WI38 (cell line): ENCODE measurements at regions not wholly inside any gene's neighbourhood (a gene's known extent, or its start where the extent isn't known, plus 50 kb on each side); places are given as distances from the start of the nearest gene placed in this dataset.

Experiments
- H3K4me3 ChIP-seq: 2 replicates; pipeline ENCODE4 v1.5.1; 2011; ENCODE audit warnings: low read depth, mild to moderate bottlenecking, control low read depth, low read length
- TF ChIP-seq, protein P1 (sequence below): IDR thresholded peaks from 2 replicates; pipeline ENCODE4 v1.5.1; 2012; ENCODE audit warnings: low read depth, mild to moderate bottlenecking, control low read depth, low read length

DNA sequence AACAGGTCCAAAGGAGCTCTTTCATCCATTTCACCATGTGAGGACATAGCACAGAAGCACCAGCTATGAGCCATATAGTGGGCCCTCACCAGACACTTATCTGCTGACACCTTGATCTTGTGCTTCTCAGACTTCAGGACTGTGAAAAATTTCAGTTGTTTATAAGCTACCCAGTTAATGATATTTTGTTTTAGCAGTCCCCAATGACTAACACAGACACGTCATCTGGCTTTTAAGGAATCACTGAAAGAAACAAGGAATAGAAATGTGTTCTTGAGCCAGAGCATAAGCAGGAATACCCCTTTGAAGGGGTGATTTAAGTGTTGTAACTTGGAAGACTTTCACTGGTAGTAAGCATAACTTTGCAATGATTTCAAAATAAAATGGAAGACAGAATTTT lies 214.7 kb upstream of the PTCHD4 start:
- TF ChIP-seq, protein P1, sequence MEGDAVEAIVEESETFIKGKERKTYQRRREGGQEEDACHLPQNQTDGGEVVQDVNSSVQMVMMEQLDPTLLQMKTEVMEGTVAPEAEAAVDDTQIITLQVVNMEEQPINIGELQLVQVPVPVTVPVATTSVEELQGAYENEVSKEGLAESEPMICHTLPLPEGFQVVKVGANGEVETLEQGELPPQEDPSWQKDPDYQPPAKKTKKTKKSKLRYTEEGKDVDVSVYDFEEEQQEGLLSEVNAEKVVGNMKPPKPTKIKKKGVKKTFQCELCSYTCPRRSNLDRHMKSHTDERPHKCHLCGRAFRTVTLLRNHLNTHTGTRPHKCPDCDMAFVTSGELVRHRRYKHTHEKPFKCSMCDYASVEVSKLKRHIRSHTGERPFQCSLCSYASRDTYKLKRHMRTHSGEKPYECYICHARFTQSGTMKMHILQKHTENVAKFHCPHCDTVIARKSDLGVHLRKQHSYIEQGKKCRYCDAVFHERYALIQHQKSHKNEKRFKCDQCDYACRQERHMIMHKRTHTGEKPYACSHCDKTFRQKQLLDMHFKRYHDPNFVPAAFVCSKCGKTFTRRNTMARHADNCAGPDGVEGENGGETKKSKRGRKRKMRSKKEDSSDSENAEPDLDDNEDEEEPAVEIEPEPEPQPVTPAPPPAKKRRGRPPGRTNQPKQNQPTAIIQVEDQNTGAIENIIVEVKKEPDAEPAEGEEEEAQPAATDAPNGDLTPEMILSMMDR: no peak
- no peak overlapping the region for H3K4me3 ChIP-seq

DNA sequence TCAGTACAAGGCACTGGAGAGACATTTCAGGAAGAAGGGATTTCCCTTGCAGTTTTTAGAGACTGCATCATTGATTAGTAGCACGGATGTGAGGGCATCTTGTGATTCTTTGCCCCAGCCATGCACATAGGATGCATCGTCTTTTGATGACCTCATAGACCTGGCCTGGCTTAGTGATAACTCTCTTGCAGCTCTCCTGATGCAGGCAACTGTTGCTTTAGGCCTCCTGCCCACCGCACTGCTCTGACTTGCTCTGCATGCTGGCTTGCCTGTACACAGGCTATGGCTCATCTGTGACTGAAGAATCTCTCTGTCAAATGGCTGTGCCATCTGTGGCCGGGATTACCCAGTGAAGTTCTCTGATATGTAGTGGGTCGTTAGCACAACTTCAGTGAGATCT lies 207.7 kb upstream of the PTCHD4 start:
- TF ChIP-seq, protein P1: no peak
- H3K4me3 ChIP-seq: no peak overlapping the region

DNA sequence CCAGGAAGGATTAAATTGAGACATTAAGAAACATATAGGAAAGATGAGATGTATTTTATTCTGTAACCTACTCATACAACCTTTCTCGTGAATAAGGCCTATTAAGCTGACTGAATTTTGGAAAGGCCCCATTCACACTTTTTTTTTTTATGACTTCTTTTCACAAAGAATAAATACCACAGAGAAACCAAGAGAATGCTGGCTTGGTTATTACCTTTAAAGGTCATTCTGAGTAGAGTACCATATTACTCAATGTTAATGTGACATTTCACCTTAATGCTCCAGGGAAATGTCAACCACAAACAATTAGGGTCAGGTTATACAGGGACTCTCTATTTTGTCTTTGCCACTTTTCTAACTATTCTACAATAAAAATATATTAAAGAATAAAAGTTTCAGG lies 204.9 kb upstream of the PTCHD4 start:
- H3K4me3 ChIP-seq: no peak overlapping the region
- TF ChIP-seq, protein P1: no peak

DNA sequence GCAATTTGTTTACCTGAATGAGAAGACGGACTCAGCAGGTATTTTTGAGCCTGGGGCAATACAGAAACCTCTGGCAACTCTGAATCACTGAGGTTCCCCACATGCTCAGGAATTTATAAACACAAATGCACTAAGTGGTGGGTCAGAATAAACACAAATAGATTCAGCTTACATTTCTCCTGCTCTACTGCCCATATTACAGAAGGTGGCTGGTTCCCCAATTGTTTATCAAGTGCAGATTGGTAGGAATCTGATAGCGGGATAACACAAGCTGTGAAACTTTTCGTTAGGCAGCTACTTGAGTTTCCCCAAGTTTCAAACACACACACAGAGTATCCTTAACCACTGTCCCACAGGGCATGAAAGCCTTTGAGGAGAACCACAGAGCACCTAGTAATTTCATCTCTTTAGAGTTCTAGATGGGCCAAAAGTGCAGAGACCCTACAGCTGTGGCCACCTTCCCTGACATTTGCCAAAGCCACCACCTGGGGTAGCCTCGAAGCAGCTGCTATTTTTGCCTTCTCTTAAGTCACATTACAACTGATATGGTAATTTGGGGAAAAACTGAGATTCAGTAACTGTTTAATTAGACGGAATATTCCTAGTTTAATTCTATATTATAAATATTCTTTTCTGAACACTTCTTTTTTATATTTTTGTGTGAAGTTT lies 204.2 kb upstream of the PTCHD4 start:
- TF ChIP-seq, protein P1: no peak
- H3K4me3 ChIP-seq: no peak overlapping the region

DNA sequence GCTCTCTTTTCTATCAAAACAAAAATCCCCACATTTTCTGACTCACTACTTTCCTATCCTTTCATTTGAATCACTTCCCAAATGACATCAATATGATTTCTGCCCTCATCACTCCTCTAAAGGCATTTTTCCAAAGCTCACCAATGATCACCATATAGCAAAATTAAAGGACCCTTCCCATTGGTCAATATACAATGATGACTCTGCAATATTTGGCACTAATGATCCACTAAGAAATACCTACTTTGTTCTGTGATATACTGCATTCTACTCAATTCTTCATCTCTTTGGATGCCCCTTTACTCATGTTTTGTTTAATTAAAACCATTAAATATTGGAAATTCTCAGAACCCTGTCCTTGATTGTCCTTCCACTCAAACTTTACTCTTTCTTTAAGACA lies 200.3 kb upstream of the PTCHD4 start:
- TF ChIP-seq, protein P1: no peak
- no peak overlapping the region for H3K4me3 ChIP-seq

DNA sequence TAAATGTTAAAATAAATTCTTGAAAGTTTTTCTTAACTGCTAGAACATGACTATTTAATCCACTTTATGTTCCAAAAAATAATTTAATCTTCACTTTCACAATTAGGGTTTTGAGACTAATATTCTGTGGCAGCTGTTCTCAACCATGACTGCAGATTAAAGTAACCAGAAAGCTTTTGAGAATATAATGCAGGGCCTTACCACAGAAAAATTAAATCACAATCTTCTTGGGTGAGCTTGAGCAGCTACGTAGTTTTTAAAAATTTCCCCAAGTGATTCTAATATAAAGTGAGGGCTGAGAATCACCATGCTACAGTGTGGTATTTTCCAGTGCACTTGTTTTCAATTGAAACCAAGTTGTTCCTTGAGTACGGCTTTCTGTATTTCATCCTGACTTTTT lies 196.6 kb upstream of the PTCHD4 start:
- no peak overlapping the region for H3K4me3 ChIP-seq
- TF ChIP-seq, protein P1: no peak

DNA sequence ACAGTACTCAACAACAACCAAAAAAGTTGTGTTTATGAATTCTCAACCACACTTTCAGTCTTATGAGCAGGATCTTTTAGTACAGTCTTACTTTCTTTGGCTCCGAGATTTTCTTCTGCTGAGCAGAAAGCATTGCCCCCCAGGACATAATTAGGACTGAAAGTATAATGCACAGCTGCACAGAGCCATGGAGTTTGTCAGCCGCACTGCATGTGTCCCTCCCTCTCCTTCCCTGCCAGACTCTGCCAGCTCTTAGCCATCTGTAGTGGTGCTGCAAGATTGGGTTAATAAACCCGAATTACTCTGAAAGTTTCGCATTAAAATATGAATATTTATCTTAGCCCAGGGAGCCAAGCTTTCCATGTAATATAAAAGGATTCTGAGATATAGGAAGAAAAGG lies 179.6 kb upstream of the PTCHD4 start:
- TF ChIP-seq, protein P1: no peak
- no peak overlapping the region for H3K4me3 ChIP-seq
